Hepatic stellate cell (primary cell): ENCODE measurements at regions not wholly inside any gene's neighbourhood (a gene's known extent, or its start where the extent isn't known, plus 50 kb on each side); places are given as distances from the start of the nearest gene placed in this dataset.

Source experiments
- DNase-seq: peaks from one replicate; pipeline ENCODE4 v3.0.0; 2011; ENCODE audit warnings: low spot score

DNA sequence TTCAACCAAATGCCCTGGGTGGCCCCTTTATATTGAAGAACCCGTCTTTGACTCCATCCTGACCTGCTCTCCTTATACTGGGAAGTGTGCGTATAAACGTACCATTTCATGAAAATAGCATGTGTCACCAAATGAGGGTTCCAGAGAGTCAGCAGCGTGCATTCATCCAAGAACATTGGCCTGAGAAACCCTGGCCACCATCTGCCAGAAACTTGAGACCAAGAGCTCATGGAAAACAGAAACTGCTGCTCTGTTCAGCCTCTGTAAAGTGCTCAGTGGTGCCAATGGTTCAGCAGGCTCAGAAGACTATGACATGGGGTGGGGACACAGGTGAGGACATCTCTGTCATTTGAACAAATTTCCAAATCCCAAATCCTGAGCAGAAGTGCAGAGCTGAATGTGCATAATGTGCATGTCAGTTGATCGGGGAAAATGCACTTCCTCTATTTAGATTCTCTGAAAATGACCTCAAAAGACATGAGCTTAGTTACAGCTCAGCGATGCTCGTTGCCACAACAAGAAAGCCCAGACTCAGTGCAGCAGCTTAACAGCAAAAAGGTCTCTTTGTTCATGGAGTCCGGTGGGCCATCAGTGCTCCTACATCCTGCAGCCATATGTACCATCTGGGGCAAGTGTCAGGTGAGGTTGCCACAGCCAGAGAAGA is 176.1 kb downstream of the ATPSCKMT start:
- DNase-seq, result no peak

DNA sequence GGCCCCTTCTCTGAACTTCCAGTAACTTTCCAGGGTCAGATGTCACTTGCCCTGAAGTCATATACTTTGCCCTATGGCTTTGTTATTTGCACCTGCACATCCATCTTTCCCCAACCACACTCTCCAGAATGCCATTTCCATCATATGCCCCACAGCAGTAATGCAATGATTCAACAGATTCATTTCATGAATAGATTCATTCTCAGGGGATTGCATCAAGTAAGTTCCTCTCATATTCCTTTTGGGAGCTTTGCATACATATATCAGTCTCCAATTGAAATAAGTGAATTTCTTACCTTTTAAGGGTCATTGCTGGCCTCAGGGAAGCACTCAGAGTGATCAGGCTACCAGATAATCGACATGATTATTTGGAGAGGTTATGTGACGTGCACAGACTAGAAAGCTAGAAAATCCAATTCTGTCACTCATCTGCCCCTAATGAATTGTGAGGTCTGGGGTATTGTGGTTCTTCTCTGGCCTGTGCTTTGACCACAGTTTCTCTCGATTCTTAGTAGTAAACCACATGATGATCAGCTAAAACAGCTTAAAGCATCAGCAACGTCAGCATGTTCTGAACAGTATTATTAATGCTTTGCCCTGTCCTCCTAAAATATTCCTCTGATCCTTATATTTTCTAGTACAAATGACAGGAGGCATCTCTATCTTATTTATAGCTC is 179.9 kb downstream of the ATPSCKMT start:
- DNase-seq, result no peak

GRCh38 chr5:10065428-10066000 is 184.2 kb downstream of the ATPSCKMT start:
- DNase-seq, result no peak

GRCh38 chr5:10064546-10065195 is 185.0 kb downstream of the ATPSCKMT start:
- no peak for DNase-seq

GRCh38 chr5:10063997-10064396 is 185.7 kb downstream of the ATPSCKMT start:
- no peak for DNase-seq

GRCh38 chr5:10059980-10060379 is 189.7 kb downstream of the ATPSCKMT start:
- no peak for DNase-seq

DNA sequence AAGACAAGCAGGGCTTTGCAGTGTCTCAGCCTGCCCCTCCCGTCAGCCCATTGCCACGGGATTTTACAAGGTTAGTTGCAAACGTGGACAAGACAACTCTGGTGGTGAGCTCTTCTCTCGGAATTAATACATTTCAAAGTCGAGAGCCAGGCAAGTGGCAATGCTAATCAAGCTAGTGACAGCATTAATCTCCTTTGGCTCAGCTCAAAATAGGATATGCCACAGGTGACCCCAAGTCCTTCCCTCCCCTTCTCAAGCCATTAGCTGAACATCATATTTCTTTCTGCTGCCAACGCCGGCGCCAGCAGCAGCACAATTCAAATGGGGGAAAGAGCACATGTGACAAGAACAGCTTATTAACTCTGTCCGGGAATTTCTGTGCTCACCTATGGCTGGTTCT is 190.1 kb downstream of the ATPSCKMT start:
- no peak for DNase-seq

DNA sequence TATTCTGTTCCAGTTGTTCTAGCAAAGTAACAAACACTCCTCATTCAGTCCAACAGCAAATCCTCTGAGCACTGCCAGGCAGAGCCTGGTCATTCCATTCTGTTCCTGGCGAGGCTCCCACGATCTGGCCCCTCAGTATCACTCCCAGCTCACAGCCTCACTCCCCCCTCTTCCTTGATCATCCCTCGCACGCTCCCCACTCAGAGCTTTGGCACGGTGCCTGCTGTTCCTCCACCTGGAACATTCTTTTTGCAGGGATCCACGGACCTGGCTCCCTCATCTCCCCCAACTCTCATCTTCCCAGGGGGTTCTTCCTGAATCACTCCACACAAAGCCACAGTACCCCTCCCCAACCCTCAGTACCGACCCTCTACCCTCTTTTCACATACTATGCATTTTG is 192.3 kb downstream of the ATPSCKMT start:
- DNase-seq, result no peak

DNA sequence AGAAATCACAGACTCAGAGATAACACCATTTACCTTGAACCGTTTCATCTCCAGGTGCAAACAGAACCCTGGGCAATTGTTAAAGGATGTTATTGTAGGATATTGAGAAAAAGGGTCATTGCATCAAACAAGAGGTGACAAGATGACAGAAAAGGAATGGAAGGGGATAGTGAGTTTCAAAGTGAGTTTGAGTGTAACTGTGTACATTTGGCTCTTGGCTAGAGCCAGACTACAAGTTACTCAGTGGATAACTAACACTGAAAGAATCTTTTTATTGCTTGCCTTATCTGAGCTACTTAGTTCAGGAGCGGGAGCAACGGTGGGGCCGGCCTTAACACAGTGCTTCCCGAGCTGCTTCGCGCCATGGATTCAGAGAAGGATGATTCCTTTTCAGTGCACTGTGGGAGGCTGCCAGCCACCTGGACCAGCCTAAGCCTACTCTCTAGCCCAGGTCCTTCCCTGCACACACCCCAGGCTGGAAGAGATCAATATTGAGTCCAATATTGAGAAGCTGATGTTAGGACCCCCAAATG is 193.4 kb downstream of the ATPSCKMT start:
- DNase-seq, result no peak

GRCh38 chr5:10049858-10050455 is 199.7 kb downstream of the ATPSCKMT start:
- no peak for DNase-seq

GRCh38 chr5:10046676-10047075 is 203.0 kb downstream of the ATPSCKMT start:
- DNase-seq, result no peak

DNA sequence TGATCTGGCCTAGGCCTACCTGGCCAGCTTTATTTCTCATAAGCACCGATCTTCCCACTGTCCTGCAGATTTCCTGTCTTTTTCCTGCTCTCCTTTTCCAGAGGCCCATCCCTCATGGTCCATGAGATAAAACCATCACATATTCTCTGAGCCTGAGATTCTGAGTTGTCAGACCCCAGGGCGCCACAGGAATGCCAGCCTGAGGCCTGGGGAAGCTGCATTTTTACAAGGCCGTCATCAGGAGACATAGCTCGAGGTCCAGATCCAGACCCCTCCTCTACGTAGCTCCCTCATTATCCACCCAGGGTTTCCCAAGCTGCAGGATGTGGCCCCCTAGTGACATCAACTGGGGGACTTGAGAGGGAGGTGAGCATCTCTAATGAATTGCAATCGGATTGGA is 204.3 kb downstream of the ATPSCKMT start:
- no peak for DNase-seq

GRCh38 chr5:10036136-10036815 is 213.4 kb downstream of the ATPSCKMT start:
- no peak for DNase-seq

DNA sequence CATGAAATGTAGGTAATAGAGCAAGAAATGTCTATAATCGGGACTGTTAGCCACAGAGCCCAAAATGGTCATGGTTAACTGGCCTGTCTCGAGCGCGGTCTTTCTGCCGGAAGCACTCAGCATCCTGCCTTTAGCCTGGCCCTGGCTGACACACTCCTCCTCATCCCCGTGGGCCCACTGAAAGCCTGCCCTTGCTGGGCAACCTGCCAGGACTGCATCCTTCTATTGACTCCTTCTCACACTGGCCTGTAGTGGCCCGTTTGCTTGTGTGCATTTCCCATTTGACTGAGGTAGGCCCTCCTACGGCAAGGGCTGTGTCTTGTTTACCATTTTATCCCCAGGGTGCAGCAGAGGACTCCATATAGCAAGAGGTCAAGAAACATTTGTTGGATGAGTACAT is 215.7 kb downstream of the ATPSCKMT start:
- DNase-seq, result no peak

DNA sequence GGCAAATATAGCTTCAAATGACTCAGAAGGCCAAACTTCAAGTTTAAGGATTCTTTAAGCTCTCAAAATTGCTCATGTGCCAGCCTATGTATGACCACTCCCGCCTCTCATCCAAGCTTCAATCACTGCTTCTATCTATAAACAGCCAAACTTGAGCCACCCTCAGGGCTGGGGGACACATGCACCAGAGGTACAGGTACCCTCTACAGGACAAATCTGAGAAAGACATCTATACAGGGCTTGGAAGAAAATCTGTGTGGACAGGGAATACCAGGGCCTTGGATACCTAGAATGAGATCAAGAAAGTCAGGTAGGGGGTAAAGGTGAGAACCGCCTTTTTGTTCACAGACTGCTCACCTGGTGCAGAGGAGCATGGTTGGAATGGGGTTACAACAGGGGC is 217.9 kb downstream of the ATPSCKMT start:
- DNase-seq, result no peak

DNA sequence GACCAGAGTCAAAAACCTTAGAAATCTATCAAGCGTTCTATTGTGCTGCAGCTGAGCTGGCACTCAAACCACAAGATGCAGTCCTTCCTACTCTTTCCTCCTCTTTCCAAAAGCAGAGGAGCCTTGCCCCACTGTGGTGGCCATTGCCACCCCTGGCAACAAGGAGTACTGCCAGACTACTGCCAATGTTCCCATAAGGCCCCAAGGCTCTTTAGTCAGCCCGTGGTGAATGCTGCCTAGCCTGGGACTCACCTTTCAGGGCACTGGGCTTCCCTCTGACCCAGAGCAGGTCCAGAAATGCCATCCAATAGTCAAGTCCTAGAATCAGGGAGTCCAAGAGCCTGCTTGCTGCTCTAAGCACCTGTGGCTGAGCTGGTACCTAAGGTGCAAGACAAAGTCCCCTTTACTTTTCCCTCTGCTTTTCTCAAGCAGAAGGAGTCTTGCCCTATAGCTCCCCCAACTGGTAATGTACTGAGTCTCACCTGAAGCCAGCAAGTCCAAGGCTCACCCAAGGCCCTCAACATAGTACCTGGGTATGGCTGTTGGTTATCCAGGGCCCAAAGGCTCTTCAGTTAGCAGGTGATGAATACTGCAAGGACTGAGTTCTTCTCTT is 219.4 kb downstream of the ATPSCKMT start:
- no peak for DNase-seq

- DNase-seq, result no peak
Observed at GRCh38 chr5:10023494-10023893, 226.2 kb downstream of the ATPSCKMT start.

DNA sequence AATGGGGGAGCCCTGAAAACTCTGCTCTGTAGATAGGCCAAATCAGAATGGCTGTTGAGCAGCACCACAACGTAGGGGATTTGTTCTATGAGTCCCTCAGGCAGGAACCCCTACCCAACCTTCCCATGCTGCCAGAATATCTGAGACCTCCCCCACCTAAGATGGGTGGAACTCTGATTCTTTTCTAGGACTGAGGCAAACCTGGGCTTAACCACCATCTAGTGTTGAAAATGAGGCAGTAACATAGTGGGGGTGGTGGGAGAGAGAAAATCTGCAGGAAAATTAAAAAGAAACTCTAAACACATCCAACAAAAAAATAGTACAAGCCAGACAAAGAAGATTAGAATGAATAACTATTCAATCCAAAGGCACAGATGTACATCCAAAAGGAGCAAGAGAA is 228.4 kb downstream of the ATPSCKMT start:
- DNase-seq, result no peak

GRCh38 chr5:10019236-10019635 is 230.5 kb downstream of the ATPSCKMT start:
- DNase-seq, result no peak

DNA sequence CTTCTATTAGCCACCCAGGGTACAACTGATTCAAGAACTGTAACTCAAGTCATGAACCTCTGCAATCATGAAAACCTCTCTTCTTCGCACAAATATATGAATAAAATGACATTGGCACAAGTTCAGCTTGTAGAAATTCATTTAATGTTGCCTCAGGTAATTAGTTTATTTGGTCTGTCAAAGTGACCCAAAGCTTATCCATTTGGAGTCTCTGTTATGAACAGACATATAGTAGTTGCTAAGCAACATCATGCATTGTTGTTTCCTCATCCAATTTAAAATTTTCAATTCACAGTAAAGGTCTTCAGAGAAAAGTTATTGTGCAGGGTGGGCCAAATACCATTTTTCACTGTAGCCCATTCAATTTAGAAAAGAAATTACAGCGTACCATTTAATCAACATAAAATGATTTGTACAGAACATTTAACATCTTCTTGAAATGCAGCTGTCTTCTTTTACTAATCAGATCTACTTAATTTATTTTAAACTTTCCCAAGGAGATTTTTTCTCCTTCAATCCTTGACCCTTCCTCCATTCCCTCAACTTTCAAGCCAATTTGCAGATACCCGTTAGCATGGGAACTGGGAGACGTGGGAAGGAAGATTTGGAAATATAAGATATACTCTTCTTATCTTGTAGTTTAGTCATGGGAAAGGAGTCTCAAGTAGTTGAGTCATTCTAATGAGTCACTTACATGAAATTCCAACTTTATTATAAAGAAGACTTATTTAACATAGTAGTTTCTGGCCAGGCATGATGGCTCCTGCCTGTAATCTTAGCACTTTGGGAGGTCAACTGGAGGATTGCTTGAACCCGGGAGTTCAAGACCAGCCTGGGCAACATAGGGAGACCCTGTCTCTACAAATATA is 231.3 kb downstream of the ATPSCKMT start:
- DNase-seq, result peak; percentile 63
